K562 (cell line): ENCODE measurements at regions not wholly inside any gene's neighbourhood (a gene's known extent, or its start where the extent isn't known, plus 50 kb on each side); places are given as distances from the start of the nearest gene placed in this dataset.

Source experiments
- ATAC-seq: fragments of 200-7000 bp; cut with Tn5 transposase; 3 replicates; pipeline ENCODE4 v1.9.1; 2020; ENCODE audit warnings: moderate library complexity
- BruUV-seq: library from RNA; stranded (reverse); fragments of 400-500 nt; replicated peaks from 2 replicates; lab custom pipeline; 2021; lab: Mats Ljungman, UMichigan
- CTCF ChIA-PET: fragments of 300-600 bp; formaldehyde crosslinking; extraction: SDS; loops from one replicate; lab custom pipeline; 2021; ENCODE audit warnings: low intra/inter-chr PET ratio; lab: Yijun Ruan, JAX
- POLR2A ChIA-PET: fragments of 300-600, 350-650 bp; sonication (Branson Sonifier 250); formaldehyde crosslinking; extraction: SDS; loops from one replicate; lab custom pipeline; 2021; ENCODE audit warnings: antibody characterized with exemption, inconsistent platforms; lab: Yijun Ruan, JAX
- DNase-seq, 4 experiments: peaks; one replicate each; pipeline versions ENCODE4 v3.0.0 to v3.0.0-alpha.2; 2011 to 2018; ENCODE audit warnings: low spot score in 3 of 4, mixed read lengths in 3 of 4; ENCODE audit errors: extremely low read depth in 1 of 4
- FAIRE-seq: peaks from 2 replicates; lab custom pipeline; 2011; peaks lifted over from hg19 to GRCh38; lab: Jason Lieb, UNC
- H2AFZ ChIP-seq: 2 replicates; pipeline ENCODE4 v1.6.0; 2011; ENCODE audit warnings: low read depth, low read length, control low read depth, inconsistent platforms
- H3K27ac ChIP-seq: fragments of 200-600 bp; 3 replicates; pipeline ENCODE4 v1.8.0; 2011; ENCODE audit warnings: low read depth, mild to moderate bottlenecking, control low read depth, inconsistent platforms, low read length, moderate library complexity, mixed read lengths; ENCODE audit errors: extremely low read depth
- H3K27me3 ChIP-seq, 2 experiments: fragments of 300-600 bp in 1 of 2; 2 replicates in 1 of 2; 3 replicates in 1 of 2; pipeline versions ENCODE4 v1.6.0 to v1.8.0; 2011; ENCODE audit warnings: inconsistent platforms in 2 of 2, low read length in 2 of 2, mild to moderate bottlenecking in 1 of 2, mixed read lengths in 1 of 2, moderate library complexity in 1 of 2; ENCODE audit not compliant: control insufficient read depth in 2 of 2, insufficient read depth in 2 of 2
- H3K36me3 ChIP-seq: fragments of 300-600 bp; 3 replicates; pipeline ENCODE4 v1.8.0; 2011; ENCODE audit warnings: mild to moderate bottlenecking, low read length, inconsistent platforms; ENCODE audit not compliant: control insufficient read depth, insufficient read depth
- H3K4me1 ChIP-seq, 2 experiments: fragments of 200-600 bp in 1 of 2; replicated peaks in 1 of 2; 2 replicates in 1 of 2; 3 replicates in 1 of 2; pipeline versions ENCODE4 v1.5.1 to v1.8.0; 2011; ENCODE audit warnings: inconsistent platforms in 2 of 2, low read length in 2 of 2, mild to moderate bottlenecking in 1 of 2, mixed read lengths in 1 of 2, moderate library complexity in 1 of 2; ENCODE audit not compliant: control insufficient read depth in 2 of 2, insufficient read depth in 2 of 2
- H3K4me2 ChIP-seq: 2 replicates; pipeline ENCODE4 v1.6.1; 2011; ENCODE audit warnings: low read length, control low read depth, inconsistent platforms, mixed read lengths; ENCODE audit not compliant: insufficient read depth
- H3K4me3 ChIP-seq: fragments of 200-600 bp; sonication (generic), shearing (Covaris generic); 2 replicates; pipeline ENCODE4 v1.5.1; 2016; ENCODE audit warnings: control low read depth, inconsistent platforms
- H3K79me2 ChIP-seq: fragments of 200-600 bp; 3 replicates; pipeline ENCODE4 v1.8.0; 2011; ENCODE audit warnings: low read length, inconsistent platforms; ENCODE audit not compliant: control insufficient read depth, insufficient read depth
- H3K9ac ChIP-seq, 2 experiments: 2 replicates each; pipeline versions ENCODE4 v1.6.0 to v1.6.1; 2011; ENCODE audit warnings: low read depth in 2 of 2, low read length in 2 of 2, control low read depth in 1 of 2, inconsistent platforms in 1 of 2, mild to moderate bottlenecking in 1 of 2, mixed read lengths in 1 of 2; ENCODE audit not compliant: insufficient read depth in 1 of 2
- H3K9me1 ChIP-seq: one replicate; pipeline ENCODE4 v1.6.0; 2011; ENCODE audit warnings: inconsistent platforms, mild to moderate bottlenecking, low read length, moderate library complexity; ENCODE audit not compliant: control insufficient read depth, insufficient read depth
- H3K9me3 ChIP-seq: replicated peaks from 2 replicates; pipeline ENCODE4 v1.5.1; 2011; ENCODE audit warnings: low read depth, low read length, inconsistent platforms; ENCODE audit not compliant: control insufficient read depth, insufficient read depth
- H4K20me1 ChIP-seq: replicated peaks from 2 replicates; pipeline ENCODE4 v1.6.1; 2011; ENCODE audit warnings: low read length, inconsistent platforms, mixed read lengths; ENCODE audit not compliant: control insufficient read depth, insufficient read depth
- CREB3 ChIP-seq: fragments of 450-650 bp; conservative IDR thresholded peaks from 2 replicates; pipeline ENCODE4 v1.6.1; 2016; ENCODE audit warnings: missing genetic modification characterization, low read depth, mild to moderate bottlenecking, missing compliant biosample characterization, moderate library complexity
- CTCFL ChIP-seq: IDR thresholded peaks from 2 replicates; pipeline ENCODE4 v1.6.1; 2011; ENCODE audit warnings: borderline replicate concordance, low read depth, mild to moderate bottlenecking, moderate library complexity, low read length; ENCODE audit not compliant: insufficient read depth, poor library complexity, severe bottlenecking
- DMBX1 ChIP-seq: fragments of 250-450 bp; sonication (Bioruptor Pico); IDR thresholded peaks from 2 replicates; pipeline ENCODE4 v1.8.0; 2022; ENCODE audit warnings: inconsistent platforms, mild to moderate bottlenecking, moderate library complexity, borderline replicate concordance
- E2F3 ChIP-seq: fragments of 250-450 bp; sonication (Bioruptor Pico); IDR thresholded peaks from 2 replicates; pipeline ENCODE4 v1.4.0; 2020; ENCODE audit warnings: mild to moderate bottlenecking
- ELF4 ChIP-seq: fragments of 450-650 bp; formaldehyde crosslinking; IDR thresholded peaks from 2 replicates; pipeline ENCODE4 v1.4.0; 2022; ENCODE audit warnings: missing genetic modification characterization
- EP400 ChIP-seq: fragments of 450-650 bp; IDR thresholded peaks from 2 replicates; pipeline ENCODE4 v1.6.1; 2017; ENCODE audit warnings: antibody characterized with exemption, mild to moderate bottlenecking, moderate library complexity
- NFIX ChIP-seq: fragments of 250-450 bp; sonication (Bioruptor Pico); IDR thresholded peaks from 2 replicates; pipeline ENCODE4 v1.4.0; 2020; ENCODE audit warnings: low read depth, mild to moderate bottlenecking, moderate library complexity
- NFRKB ChIP-seq: fragments of 450-650 bp; IDR thresholded peaks from 2 replicates; pipeline ENCODE4 v1.6.1; 2016; ENCODE audit warnings: low read depth
- SNIP1 ChIP-seq: fragments of 450-650 bp; IDR thresholded peaks from 2 replicates; pipeline ENCODE4 v1.7.1; 2017; ENCODE audit warnings: low read depth, mild to moderate bottlenecking
- WGBS: fragments of 100-300 bp; shearing (Covaris generic); methylation state at CpG from one replicate; pipeline ENCODE4 v1.1.6; 2016; ENCODE audit warnings: low coverage, mixed read lengths; ENCODE audit not compliant: insufficient coverage; ENCODE audit errors: missing lambda C conversion rate; 5-methylcytosine and 5-hydroxymethylcytosine counted together
- in situ Hi-C: fragments of 300-500 bp; cut with MboI; formaldehyde crosslinking; loops from 4 replicates; pipeline ENCODE4 v1.15.0; 2018; ENCODE audit warnings: inconsistent platforms, mixed read lengths
- intact Hi-C: fragments of 100-400 bp; cut with micrococcal nuclease; formaldehyde crosslinking; loops from 2 replicates; pipeline ENCODE4 v1.14.2; 2022
- TF ChIP-seq, protein P1 (sequence below): fragments of 450-650 bp; IDR thresholded peaks from 2 replicates; pipeline ENCODE4 v1.6.1; 2017; ENCODE audit warnings: antibody characterized with exemption, mild to moderate bottlenecking
- TF ChIP-seq, protein P2 (sequence below): sonication (generic); formaldehyde crosslinking; IDR thresholded peaks from 2 replicates; pipeline ENCODE4 v1.5.0; 2020; ENCODE audit warnings: missing genetic modification reagents
- TF ChIP-seq, protein P3 (sequence below): fragments of 200-800 bp; sonication (Bioruptor generic); IDR thresholded peaks from 2 replicates; pipeline ENCODE4 v1.6.1; 2017; ENCODE audit warnings: missing genetic modification characterization, missing compliant biosample characterization

- TF ChIP-seq, protein P1, sequence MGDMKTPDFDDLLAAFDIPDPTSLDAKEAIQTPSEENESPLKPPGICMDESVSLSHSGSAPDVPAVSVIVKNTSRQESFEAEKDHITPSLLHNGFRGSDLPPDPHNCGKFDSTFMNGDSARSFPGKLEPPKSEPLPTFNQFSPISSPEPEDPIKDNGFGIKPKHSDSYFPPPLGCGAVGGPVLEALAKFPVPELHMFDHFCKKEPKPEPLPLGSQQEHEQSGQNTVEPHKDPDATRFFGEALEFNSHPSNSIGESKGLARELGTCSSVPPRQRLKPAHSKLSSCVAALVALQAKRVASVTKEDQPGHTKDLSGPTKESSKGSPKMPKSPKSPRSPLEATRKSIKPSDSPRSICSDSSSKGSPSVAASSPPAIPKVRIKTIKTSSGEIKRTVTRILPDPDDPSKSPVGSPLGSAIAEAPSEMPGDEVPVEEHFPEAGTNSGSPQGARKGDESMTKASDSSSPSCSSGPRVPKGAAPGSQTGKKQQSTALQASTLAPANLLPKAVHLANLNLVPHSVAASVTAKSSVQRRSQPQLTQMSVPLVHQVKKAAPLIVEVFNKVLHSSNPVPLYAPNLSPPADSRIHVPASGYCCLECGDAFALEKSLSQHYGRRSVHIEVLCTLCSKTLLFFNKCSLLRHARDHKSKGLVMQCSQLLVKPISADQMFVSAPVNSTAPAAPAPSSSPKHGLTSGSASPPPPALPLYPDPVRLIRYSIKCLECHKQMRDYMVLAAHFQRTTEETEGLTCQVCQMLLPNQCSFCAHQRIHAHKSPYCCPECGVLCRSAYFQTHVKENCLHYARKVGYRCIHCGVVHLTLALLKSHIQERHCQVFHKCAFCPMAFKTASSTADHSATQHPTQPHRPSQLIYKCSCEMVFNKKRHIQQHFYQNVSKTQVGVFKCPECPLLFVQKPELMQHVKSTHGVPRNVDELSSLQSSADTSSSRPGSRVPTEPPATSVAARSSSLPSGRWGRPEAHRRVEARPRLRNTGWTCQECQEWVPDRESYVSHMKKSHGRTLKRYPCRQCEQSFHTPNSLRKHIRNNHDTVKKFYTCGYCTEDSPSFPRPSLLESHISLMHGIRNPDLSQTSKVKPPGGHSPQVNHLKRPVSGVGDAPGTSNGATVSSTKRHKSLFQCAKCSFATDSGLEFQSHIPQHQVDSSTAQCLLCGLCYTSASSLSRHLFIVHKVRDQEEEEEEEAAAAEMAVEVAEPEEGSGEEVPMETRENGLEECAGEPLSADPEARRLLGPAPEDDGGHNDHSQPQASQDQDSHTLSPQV, result no peak
- TF ChIP-seq, protein P2, sequence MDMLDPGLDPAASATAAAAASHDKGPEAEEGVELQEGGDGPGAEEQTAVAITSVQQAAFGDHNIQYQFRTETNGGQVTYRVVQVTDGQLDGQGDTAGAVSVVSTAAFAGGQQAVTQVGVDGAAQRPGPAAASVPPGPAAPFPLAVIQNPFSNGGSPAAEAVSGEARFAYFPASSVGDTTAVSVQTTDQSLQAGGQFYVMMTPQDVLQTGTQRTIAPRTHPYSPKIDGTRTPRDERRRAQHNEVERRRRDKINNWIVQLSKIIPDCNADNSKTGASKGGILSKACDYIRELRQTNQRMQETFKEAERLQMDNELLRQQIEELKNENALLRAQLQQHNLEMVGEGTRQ (CRISPR knock-in tag), result no peak
Measured at GRCh38 chr7:41255113-41255512, 447.8 kb downstream of the INHBA start (continued).

GRCh38 chr7:41252957-41253356, 449.9 kb downstream of the INHBA start:
- intact Hi-C loops (no loop called here), in situ Hi-C loops (loop anchor here (10.0 kb wide), 1 partner anchor 748 kb away; no protein-coding TSS in a partner anchor)
- ATAC-seq (no peak), DNase-seq (no peak), FAIRE-seq (no peak)
- H3K4me2 ChIP-seq, result no peak overlapping the region
- H3K36me3 ChIP-seq, result no peaks in the 10 kb centered on the region
- CTCF ChIA-PET, result no interaction called here
- H3K27me3 ChIP-seq, result no peaks in the 10 kb centered on the region
- no peak overlapping the region for H3K4me3 ChIP-seq
- H2AFZ ChIP-seq, result no peak overlapping the region
- H3K27ac ChIP-seq, result no peak overlapping the region
- no peaks in the 10 kb centered on the region for H3K9me3 ChIP-seq
- H3K79me2 ChIP-seq, result no peaks in the 10 kb centered on the region
- BruUV-seq, result no TSS peak
- H4K20me1 ChIP-seq, result no peaks in the 10 kb centered on the region
- POLR2A ChIA-PET, result no interaction called here
- H3K9me1 ChIP-seq, result no peaks in the 10 kb centered on the region
- H3K4me1 ChIP-seq, result no peaks in the 10 kb centered on the region
- no peak overlapping the region for H3K9ac ChIP-seq
- WGBS, result 4% methylated on average over 6 of the region's 6 CpGs
- TF ChIP-seq E2F3 (no peak), DMBX1 (CRISPR knock-in tag) (no peak), NFRKB (no peak), CREB3 (no peak), NFIX (CRISPR knock-in tag) (no peak), SNIP1 (no peak), EP400 (no peak), ELF4 (CRISPR knock-in tag) (no peak), CTCFL (no peak)
- TF ChIP-seq, protein P3, sequence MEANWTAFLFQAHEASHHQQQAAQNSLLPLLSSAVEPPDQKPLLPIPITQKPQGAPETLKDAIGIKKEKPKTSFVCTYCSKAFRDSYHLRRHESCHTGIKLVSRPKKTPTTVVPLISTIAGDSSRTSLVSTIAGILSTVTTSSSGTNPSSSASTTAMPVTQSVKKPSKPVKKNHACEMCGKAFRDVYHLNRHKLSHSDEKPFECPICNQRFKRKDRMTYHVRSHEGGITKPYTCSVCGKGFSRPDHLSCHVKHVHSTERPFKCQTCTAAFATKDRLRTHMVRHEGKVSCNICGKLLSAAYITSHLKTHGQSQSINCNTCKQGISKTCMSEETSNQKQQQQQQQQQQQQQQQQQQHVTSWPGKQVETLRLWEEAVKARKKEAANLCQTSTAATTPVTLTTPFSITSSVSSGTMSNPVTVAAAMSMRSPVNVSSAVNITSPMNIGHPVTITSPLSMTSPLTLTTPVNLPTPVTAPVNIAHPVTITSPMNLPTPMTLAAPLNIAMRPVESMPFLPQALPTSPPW (CRISPR knock-in tag), result no peak
